ENCODE measurements at regions not wholly inside any gene's neighbourhood (a gene's known extent, or its start where the extent isn't known, plus 50 kb on each side); places are given as distances from the start of the nearest gene placed in this dataset.

DNA sequence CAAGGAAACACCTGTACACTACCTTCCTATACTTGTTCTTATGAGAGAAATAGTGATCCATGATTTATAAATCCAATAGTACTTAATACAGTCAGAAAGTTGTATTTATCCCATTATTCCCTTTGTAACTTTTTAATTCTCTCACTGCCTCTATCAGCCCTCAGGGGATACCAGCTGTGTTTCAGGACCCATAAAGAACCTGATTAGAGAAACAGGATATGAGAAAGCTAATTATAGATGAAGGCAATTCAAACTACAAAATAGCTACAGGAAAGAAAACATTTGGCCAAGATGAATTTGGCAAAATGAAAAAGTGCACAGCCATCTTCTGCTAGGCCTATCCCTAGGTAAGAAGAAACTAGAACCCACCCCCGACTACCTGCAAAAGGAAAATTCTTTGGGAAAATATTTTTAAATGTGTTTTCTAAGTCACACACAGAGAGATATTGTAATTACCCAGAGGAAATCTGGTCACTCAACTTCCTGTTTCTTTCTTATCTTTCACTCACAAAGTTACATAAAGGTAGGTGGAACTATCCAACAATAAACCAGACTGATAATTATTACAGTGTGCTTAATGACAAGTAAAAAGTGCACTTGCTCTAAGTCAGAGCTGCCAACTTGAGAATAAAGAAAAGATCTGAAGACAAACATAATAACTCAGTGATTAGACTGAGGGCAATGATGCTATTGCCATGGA is 836.5 kb upstream of the HTR2C start:
- Histone ChIP-seq H3K4me2 (ENCODE audit: low read length) (no peak overlapping the region), H3K27ac (ENCODE audit: low read length) (no peak overlapping the region), H3K4me3 (ENCODE audit: low read length) (no peak overlapping the region), H3K4me1 (ENCODE audit: insufficient read depth, low read length) (no peaks in the 10 kb centered on the region), H2AFZ (ENCODE audit: low read length) (no peak overlapping the region), H3K79me2 (ENCODE audit: low read length) (no peaks in the 10 kb centered on the region), H3K9ac (ENCODE audit: low read length) (no peak overlapping the region), H3F3A (ENCODE audit: low read length, unreplicated experiment) (no peaks in the 10 kb centered on the region), H3K36me3 (ENCODE audit: low read depth, low read length) (no peaks in the 10 kb centered on the region), H4K20me1 (ENCODE audit: low read length) (no peaks in the 10 kb centered on the region), H3K9me2 (replicated peaks; ENCODE audit: low read length) (no peaks in the 10 kb centered on the region), H3K27me3 (ENCODE audit: low read length) (no peaks in the 10 kb centered on the region), H3K9me3 (ENCODE audit: low read length) (no peaks in the 10 kb centered on the region)
- ChIA-PET CTCF (no interaction called here), POLR2A (ENCODE audit: unreplicated experiment) (no interaction called here)
- intact Hi-C loops (cut with micrococcal nuclease) = no loop called here
- DNase-seq (no peak), ATAC-seq (no peak)
- TF ChIP-seq, protein P1, sequence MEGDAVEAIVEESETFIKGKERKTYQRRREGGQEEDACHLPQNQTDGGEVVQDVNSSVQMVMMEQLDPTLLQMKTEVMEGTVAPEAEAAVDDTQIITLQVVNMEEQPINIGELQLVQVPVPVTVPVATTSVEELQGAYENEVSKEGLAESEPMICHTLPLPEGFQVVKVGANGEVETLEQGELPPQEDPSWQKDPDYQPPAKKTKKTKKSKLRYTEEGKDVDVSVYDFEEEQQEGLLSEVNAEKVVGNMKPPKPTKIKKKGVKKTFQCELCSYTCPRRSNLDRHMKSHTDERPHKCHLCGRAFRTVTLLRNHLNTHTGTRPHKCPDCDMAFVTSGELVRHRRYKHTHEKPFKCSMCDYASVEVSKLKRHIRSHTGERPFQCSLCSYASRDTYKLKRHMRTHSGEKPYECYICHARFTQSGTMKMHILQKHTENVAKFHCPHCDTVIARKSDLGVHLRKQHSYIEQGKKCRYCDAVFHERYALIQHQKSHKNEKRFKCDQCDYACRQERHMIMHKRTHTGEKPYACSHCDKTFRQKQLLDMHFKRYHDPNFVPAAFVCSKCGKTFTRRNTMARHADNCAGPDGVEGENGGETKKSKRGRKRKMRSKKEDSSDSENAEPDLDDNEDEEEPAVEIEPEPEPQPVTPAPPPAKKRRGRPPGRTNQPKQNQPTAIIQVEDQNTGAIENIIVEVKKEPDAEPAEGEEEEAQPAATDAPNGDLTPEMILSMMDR (conservative IDR thresholded peaks at IDR 0.05; ENCODE audit: low read depth, low read length) = no peak
- TF ChIP-seq EZH2phosphoT487 (IDR thresholded peaks at IDR 0.05; ENCODE audit: borderline replicate concordance, low read length) (no peak), EZH2 (IDR thresholded peaks at IDR 0.05; ENCODE audit: low read length, unreplicated experiment) (no peak)
- BruUV-seq (replicated peaks) = no TSS peak

DNA sequence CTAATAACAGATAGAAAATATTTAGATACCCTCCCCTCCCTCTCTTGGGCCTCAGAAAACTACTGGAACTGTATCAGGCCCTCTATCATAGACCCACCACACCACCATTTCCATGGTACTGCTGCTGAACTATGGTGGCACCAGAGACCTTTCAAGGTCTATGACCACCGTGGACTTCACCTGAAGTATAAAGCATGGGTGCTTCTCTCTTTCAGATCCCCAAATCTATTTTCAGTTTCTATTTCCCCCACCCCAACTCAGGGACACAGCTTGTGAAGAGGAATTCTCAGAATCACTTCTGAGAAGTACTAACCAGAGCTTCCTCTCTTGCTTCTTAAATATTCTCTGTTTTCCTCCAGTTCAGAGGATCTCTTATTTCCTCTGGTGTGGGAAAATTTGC is 840.8 kb upstream of the HTR2C start:
- intact Hi-C loops (cut with micrococcal nuclease) = no loop called here

DNA sequence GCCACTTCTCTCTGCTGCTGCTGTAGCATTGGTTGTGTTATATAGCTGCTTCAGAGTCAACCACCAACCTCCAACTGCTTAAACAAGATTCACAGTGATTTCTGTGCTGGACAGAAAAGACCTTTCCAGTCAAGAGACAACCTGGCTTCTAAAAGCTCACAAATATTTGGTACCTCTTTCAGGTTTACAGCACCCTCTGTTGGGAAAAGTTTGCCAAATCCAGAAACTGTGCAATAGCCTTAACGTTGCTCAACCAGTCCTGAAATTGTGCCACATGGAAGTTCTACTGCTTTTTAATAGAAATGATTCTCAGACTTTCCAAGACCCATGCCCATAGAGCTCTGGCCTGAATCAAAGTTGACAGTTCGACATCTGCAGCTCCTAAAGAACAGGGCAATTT is 842.1 kb upstream of the HTR2C start:
- Histone ChIP-seq H3K9ac (ENCODE audit: low read length) (no peak overlapping the region), H3K27ac (ENCODE audit: low read length) (no peak overlapping the region), H3F3A (ENCODE audit: low read length, unreplicated experiment) (no peaks in the 10 kb centered on the region), H3K9me2 (replicated peaks; ENCODE audit: low read length) (no peaks in the 10 kb centered on the region), H3K4me2 (ENCODE audit: low read length) (no peak overlapping the region), H3K4me1 (ENCODE audit: insufficient read depth, low read length) (no peaks in the 10 kb centered on the region), H3K27me3 (ENCODE audit: low read length) (no peaks in the 10 kb centered on the region), H3K79me2 (ENCODE audit: low read length) (no peaks in the 10 kb centered on the region), H3K4me3 (ENCODE audit: low read length) (no peak overlapping the region), H2AFZ (ENCODE audit: low read length) (no peak overlapping the region), H3K9me3 (ENCODE audit: low read length) (no peaks in the 10 kb centered on the region), H3K36me3 (ENCODE audit: low read depth, low read length) (no peaks in the 10 kb centered on the region), H4K20me1 (ENCODE audit: low read length) (no peaks in the 10 kb centered on the region)
- peak; percentile 42 for DNase-seq
- POLR2A ChIA-PET (ENCODE audit: unreplicated experiment) = no interaction called here
- TF ChIP-seq EZH2phosphoT487 (IDR thresholded peaks at IDR 0.05; ENCODE audit: borderline replicate concordance, low read length) (no peak), EZH2 (IDR thresholded peaks at IDR 0.05; ENCODE audit: low read length, unreplicated experiment) (no peak)
- TF ChIP-seq, protein P1 (conservative IDR thresholded peaks at IDR 0.05; ENCODE audit: low read depth, low read length) = no peak; the same call in 1 of the 2 replicates
- BruUV-seq (replicated peaks) = no TSS peak
- intact Hi-C loops (cut with micrococcal nuclease) = no loop called here
- CTCF ChIA-PET = no interaction called here
- ATAC-seq = no peak

More for the DNA sequence above, 840.8 kb upstream of the HTR2C start:
- no peaks in the 10 kb centered on the region for H3K27me3 ChIP-seq (ENCODE audit: low read length)
- DNase-seq (no peak), ATAC-seq (no peak)
- no peak overlapping the region for H3K27ac ChIP-seq (ENCODE audit: low read length)
- TF ChIP-seq EZH2 (IDR thresholded peaks at IDR 0.05; ENCODE audit: low read length, unreplicated experiment) (no peak), EZH2phosphoT487 (IDR thresholded peaks at IDR 0.05; ENCODE audit: borderline replicate concordance, low read length) (no peak)
- TF ChIP-seq, protein P1 (conservative IDR thresholded peaks at IDR 0.05; ENCODE audit: low read depth, low read length) = no peak
- no peak overlapping the region for H3K4me2 ChIP-seq (ENCODE audit: low read length)
- H3K9me3 ChIP-seq (ENCODE audit: low read length) = no peaks in the 10 kb centered on the region
- H3K4me1 ChIP-seq (ENCODE audit: insufficient read depth, low read length) = no peaks in the 10 kb centered on the region
- ChIA-PET CTCF (no interaction called here), POLR2A (ENCODE audit: unreplicated experiment) (no interaction called here)
- no peak overlapping the region for H2AFZ ChIP-seq (ENCODE audit: low read length)
- no peaks in the 10 kb centered on the region for H3K36me3 ChIP-seq (ENCODE audit: low read depth, low read length)
- no TSS peak for BruUV-seq (replicated peaks)
- H3K9ac ChIP-seq (ENCODE audit: low read length) = no peak overlapping the region
- no peaks in the 10 kb centered on the region for H3K79me2 ChIP-seq (ENCODE audit: low read length)
- H4K20me1 ChIP-seq (ENCODE audit: low read length) = no peaks in the 10 kb centered on the region
- H3K4me3 ChIP-seq (ENCODE audit: low read length) = no peak overlapping the region
- H3F3A ChIP-seq (ENCODE audit: low read length, unreplicated experiment) = no peaks in the 10 kb centered on the region
- H3K9me2 ChIP-seq (replicated peaks; ENCODE audit: low read length) = no peaks in the 10 kb centered on the region
